C4-2B (cell line): ENCODE measurements at regions not wholly inside any gene's neighbourhood (a gene's known extent, or its start where the extent isn't known, plus 50 kb on each side); places are given as distances from the start of the nearest gene placed in this dataset.

ENCODE experiments used
- ZFX ChIP-seq: fragments of 450-650 bp; IDR thresholded peaks from 2 replicates; pipeline ENCODE4 v1.6.1; 2017
- TF ChIP-seq, protein P1 (sequence below): fragments of 450-650 bp; conservative IDR thresholded peaks from 2 replicates; pipeline ENCODE4 v1.5.1; 2017; ENCODE audit warnings: mild to moderate bottlenecking

DNA sequence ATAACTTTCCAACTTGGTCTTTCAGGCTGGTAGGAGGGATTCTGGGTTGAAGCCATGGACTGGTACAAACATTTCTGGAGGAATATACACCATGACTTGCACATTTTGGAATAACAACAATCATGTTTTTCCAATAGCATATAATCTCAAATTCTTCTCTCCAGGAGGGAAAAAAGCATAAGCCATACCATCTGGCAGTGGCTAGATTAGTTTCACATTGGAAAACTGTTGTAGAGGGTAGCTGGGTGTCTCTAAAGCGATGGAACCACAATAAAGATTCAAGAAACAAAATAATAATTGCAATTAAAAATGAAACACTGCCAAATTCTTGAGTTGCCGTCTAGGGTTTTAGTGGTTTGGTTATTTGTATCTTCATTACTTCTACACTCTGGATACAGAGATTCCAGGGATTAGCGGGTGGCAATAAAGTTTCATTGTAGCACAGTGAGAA lies 278.5 kb upstream of the RASGRP1 start:
- TF ChIP-seq, protein P1, sequence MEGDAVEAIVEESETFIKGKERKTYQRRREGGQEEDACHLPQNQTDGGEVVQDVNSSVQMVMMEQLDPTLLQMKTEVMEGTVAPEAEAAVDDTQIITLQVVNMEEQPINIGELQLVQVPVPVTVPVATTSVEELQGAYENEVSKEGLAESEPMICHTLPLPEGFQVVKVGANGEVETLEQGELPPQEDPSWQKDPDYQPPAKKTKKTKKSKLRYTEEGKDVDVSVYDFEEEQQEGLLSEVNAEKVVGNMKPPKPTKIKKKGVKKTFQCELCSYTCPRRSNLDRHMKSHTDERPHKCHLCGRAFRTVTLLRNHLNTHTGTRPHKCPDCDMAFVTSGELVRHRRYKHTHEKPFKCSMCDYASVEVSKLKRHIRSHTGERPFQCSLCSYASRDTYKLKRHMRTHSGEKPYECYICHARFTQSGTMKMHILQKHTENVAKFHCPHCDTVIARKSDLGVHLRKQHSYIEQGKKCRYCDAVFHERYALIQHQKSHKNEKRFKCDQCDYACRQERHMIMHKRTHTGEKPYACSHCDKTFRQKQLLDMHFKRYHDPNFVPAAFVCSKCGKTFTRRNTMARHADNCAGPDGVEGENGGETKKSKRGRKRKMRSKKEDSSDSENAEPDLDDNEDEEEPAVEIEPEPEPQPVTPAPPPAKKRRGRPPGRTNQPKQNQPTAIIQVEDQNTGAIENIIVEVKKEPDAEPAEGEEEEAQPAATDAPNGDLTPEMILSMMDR = no peak
- TF ChIP-seq ZFX = no peak
